ENCODE measurements at regions not wholly inside any gene's neighbourhood (a gene's known extent, or its start where the extent isn't known, plus 50 kb on each side); places are given as distances from the start of the nearest gene placed in this dataset.
"Not testable (repeated sequence)": the region's sequence is repeated elsewhere in the genome, so short reads cannot be mapped to it uniquely, and the experiment has no call there.

- not testable (repeated sequence) for DNase-seq
Measured at GRCh38 chr4:121616449-121616848, 80.3 kb downstream of the ANXA5 start.

DNA sequence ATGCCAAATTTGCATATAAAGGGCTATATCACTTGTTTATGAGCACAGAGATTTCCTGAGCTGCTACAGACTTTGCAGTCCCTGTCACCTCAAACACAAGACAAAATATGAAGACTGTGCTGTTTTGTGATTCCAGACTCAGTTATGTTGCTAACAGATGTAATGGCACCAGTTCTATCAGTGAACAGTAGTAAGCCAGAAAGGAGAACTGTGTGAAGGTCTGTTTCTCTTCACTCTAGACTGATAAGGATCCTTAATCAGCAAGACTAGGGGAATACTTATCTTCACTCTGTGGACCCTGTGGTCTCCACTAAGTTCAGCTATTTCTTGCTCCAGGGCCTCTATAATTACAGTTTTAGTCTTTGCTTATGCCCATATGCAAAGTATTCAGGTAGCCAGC, 82.7 kb downstream of the ANXA5 start:
- DNase-seq: no peak

DNA sequence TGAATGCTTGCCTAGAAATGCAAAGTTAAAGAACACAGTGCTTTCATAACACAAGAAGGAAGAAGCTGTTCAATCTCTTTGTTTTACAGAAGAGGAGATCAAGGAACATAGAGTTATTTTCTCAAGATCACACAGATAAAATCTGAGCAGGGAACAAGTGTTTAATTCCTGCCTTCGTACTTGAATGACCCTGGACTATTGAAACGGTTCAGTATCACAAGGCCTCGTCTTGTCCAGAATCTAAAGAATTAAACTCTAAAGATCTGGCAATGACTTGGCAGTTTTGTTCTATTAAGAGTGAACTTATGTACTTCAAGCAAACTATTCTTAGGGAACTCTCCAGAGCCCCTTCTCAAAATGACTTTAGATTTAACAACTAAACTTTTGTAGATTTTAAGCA, 97.7 kb downstream of the ANXA5 start:
- DNase-seq: no peak

DNA sequence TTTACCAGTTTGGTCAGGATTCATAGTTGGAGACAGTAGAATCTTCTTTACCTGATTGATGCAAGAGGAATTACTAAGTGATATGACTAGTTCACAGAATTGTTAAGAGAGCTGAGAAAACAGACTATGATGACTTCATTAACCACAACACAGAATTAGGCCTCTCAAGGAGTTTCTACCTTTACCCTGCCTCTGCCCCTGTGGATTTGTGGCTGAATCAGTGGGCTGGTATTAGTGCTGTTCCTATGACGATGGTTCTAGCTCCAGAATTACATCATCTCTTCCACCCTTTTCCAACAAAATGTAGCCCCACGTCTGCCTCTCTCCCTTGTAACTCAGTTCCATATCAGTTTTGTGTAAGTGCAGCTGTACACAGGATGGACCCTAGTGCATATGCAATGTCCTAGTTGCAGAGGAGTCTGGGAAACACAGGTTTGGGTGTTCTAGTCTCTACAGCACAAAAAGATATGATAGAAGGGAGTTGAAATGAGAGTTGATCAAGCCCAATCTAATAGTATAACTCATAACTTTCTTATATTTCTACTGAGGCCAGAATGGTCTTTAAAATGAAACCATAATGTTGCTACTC, 99.3 kb downstream of the ANXA5 start:
- no peak for DNase-seq

DNA sequence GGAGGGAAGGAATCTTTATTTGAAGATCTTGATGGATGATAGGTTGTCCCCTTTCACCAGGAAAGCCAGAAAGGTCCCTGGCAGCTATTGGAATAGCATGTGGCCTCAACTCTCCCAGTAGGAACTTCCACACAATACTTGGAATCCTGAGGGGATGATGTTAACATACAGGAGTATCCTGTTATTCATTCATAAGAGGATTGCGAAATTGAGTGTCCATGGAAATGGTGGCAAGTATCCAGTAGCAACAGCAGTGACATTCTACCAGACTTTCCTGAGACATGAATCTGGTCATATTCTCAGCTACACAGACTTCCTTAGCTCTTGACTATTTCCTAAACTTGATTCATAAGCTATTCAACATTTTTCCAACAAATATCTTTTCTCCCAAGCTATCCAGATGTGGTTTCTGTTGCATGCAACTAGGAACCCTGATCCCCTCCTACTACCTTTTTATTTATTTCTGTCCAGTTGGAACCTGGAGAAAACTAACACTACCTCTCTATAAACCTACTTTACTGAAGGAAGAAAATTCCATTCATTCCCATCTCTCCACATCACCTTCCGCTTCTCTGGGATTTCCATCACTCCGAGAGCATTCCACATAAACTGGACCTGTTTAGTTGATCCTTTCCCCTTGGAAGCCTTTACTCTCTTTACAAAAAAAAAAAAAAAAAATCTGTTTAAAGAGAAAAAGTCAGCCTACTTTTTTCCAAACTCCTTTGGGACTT, 101.8 kb downstream of the ANXA5 start:
- DNase-seq: no peak

DNA sequence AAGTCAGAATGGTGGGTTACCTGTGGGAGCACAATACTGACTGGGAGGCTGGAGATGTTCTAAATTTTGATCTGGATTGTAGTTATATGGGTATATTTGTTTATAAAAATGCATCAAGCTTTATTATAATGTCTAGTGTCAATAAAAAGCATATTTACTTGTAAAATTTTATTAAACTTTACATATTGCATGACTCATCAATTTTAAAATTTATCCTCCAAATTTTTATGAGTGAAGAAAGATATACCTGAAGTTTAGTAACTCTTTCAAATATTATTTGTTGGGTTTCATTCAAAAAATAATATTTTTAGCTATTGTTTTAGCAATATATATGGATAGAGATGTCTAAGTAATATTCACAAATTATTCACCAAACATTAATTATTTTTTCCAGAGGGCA, 103.0 kb downstream of the ANXA5 start:
- DNase-seq: no peak

DNA sequence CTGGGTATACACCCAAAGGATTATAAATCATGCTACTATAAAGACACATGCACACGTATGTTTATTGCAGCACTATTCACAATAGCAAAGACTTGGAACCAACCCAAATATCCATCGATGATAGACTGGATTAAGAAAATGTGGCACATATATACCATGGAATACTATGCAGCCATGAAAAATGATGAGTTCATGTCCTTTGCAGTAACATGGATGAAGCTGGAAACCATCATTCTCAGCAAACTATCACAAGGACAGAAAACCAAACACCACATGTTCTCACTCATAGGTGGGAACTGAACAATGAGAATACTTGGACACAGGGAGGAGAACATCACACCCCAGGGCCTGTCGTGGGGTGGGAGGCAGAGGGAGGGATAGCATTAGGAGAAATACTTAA, 104.5 kb downstream of the ANXA5 start:
- DNase-seq: not testable (repeated sequence)

DNA sequence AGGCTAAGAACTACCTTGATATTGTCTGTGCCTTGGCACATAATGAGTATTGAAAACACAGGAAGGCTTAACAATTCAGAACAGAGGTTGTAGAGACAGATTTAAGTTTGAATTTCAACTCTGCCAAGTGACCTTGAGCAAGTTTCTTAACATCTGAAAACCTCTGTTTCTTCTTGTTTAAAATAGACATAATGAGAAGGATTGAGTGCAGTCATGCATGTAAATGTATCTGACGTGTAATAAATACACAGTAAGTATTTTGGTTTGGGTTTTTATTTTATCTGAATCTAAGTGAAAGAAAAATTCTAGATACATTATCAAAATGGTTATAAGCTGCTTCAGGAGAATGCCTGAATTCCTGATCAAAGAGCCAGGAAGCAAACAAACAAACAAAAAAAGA, 111.9 kb downstream of the ANXA5 start:
- no peak for DNase-seq

DNA sequence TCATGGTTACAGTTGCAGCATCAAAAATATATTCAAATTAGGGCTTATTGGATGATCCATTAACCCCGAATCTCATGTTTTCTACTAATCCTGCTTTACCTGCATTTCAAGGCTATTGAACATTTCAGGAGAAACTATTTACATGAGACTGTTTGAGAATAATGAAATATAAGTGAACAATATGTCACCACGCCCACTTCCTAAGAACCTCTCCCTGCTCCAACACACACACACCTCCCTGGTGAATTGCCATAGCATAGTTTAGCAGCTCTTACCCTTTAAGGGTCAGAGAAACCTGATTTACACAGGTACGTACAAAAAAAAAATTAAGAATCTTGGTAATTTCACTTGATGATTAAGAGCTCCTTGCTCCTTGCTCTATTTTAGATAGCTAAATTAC, 113.4 kb downstream of the ANXA5 start:
- no peak for DNase-seq

GRCh38 chr4:121582296-121582695, 114.5 kb downstream of the ANXA5 start:
- no peak for DNase-seq

DNA sequence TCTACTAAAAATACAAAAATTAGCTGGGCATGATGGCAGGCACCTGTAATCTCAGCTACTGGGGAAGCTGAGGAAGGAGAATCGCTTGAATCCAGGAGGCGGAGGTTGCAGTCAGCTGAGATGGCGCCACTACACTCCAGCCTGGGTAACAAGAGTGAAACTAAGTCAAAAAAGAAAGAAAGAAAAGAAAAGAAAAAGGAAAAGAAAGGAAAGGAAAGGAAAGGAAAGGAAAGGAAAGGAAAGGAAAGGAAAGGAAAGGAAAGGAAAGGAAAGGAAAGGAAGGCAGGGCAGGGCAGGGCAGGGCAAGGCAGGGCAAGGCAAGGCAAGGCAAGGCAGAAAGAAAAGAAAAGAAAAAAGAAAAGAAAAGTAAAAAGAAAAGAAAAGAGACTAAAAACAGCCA, 121.4 kb downstream of the ANXA5 start:
- DNase-seq: not testable (repeated sequence)

GRCh38 chr4:121574618-121575017, 122.2 kb downstream of the ANXA5 start:
- DNase-seq: no peak

DNA sequence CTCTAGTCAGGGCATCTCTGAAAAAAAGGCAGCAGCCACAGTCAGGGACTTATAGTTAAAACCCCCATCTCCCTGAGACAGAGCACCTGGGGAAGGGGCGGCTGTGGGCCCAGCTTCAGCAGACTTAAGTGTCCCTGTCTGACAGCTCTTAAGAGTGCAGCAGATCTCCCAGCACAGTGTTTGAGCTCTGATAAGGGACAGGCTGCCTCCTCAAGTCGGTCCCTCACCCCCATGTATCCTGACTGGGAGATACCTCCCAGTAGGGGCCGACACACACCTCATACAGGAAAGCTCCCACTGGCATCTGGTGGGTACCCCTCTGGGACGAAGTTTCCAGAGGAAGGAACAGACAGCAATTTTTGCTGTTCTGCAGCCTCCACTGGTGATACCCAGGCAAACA, 129.0 kb downstream of the ANXA5 start:
- DNase-seq: no peak

DNA sequence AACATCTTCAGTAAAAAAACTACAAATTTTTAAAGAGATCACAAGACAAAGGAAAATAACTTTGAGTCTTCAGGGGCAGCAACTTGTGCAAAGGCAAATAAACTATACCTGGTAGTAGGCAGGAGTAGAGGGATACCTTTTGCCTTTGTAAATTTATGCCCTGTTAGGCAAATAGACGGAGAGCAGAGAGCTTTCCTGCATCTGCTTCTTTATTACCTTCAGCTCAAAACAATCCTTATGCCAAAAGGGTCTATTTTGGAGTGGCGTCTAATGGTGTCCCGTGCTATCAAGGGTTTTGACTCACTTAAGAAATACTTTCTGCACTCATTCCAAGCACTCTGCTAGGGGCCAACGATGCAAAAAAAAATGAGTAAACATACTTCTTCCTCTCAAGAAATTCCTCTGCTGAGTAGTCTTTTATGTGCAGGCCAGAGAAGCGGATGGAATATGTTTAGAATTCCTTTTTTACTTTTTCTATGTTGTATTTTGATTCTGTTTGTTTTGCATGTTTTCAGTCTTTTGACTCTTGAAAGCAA, 131.9 kb downstream of the ANXA5 start:
- DNase-seq: no peak

DNA sequence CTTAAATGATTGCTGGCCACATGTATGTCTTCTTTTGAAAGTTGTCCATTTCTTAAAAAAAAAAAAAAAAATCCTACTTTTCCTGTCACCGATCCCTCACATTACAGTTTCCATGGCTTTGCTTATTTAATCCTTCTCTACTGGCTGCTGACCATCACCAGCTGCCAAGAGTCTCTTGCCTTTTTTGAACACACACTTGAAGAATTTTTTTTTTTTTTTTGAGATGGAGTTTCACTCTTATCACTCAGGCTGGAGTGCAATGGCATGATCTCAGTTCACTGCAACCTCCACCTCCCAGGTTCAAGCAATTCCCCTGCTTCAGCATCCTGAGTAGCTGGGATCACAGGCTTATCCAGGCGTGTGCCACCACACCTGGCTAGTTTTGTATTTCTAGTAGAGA, 134.0 kb downstream of the ANXA5 start:
- no peak for DNase-seq

DNA sequence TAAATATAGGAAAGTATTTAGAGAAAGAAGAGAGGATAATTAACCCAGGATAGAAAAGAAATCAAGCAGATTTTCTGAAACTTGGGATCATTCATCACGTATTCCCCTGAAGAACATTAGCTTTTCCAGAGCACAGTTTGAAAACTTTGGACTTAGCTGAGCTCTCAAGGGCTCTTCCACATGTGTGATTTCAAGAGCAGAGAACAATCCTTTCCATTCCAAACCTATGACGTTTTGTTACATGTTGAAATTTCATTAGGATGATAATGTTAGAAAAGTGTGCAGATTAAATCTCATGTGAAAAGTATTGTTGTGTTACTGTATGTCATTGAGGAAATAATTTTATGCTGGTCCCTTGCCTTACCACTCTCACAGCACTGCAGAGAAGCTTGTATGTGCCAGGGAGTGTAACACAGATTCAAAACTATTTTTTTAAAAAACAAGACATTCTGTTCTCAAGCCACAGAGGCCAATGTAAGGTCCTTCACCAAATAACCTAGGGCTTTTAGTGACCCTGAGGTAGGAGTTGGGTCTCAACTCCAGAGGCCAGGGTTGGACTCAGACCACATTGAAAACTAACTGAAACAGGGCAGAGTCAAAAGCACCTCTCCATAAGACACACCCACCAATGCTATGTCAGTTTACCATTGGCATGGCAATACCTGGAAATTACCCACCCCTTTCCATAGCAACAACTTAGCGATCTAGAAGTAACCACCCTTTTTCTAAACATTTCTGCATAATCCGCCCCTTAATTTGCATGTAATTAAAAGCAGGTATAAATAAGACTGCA, 141.3 kb downstream of the ANXA5 start:
- DNase-seq: no peak

DNA sequence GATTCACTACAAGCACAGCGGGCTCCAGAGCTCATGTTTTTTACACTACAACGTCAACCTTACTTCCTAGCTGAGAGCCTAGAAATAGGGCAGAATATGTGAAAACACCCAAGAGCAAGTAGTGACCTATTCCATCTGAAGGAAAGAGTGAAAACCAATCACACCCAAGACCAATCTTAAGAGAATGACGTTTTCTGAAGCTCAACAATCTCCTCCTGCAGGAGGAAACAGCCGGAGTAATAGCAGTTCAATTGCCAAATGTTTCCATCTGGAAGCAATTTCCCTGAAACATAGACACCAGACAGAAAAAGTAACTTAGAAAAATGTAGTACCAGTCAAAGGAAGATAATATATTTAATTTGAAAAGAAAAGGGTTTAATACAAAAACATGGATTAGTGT, 142.4 kb downstream of the ANXA5 start:
- DNase-seq: no peak

GRCh38 chr4:121551881-121552280, 144.9 kb downstream of the ANXA5 start:
- DNase-seq: no peak

- DNase-seq: no peak
Measured at GRCh38 chr4:121551271-121551670, 145.5 kb downstream of the ANXA5 start.

- no peak for DNase-seq
Measured at GRCh38 chr4:121541696-121542095, 155.1 kb downstream of the ANXA5 start.

- no peak for DNase-seq
Measured at GRCh38 chr4:121535351-121535750, 154.5 kb upstream of the QRFPR start.

DNA sequence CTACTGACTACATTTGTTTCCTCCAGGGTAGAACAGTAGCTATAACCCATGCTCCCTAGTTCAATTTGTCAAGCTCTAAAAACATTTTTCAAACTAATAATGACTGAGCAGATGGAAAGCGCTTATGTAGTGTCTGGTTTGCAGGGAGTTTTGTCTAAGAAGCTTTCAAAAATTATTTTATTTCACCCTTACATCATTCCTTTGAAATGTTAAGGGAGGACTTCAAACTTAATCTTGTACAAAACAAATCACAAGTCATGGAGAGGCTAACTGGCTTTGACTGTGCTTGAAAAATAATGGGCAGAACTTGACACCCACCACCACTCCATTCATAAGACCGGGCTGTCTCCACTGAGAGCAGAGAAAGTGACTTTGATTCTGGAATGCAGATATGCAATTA, 153.4 kb upstream of the QRFPR start:
- DNase-seq: no peak

DNA sequence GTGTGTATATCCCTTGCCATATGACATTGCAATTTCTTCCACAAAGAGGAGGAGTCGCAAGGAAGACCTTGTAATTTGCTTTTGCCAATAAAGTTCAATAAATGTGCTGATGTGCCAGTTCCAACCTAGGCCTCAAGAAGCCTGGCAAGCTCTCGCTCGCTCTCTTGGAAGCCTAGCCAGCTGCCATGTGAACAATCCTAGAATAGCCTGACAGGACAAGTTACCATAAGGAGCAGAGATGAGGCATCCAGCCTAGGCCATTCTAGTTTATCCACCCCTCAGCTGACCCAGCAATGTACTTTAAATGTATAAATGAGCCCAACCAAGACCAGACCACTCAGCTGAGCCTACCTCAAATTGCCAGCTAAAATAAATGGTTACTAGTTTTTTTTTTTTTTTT, 145.7 kb upstream of the QRFPR start:
- no peak for DNase-seq

DNA sequence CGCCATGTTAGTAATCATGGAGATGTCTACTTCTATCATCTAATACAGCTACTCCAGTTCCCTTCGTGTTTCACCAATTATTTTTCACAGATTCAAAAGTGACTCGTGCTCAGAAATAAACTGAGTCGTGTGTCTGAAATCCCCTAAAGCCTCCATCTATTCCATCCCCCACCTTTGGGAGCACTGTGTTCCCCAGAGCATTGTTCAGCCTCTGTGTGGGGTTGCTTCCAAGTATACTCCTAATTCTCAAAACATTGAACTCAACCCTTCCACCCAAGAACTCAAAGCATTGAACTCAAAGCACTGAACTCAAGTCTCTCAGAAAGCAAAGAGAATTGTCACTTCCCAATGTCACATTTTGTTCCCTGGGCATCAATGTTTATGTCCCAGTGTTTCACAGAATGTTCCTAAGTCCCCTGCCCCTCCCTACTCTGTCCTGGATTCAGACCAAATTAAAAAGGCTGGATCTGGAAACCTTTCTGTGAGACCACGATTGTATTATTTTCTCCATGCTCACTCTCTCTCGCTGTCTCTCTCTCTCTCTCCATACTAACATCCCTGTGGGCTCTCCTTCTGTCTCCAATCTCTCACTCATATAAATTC, 138.5 kb upstream of the QRFPR start:
- DNase-seq: no peak

All from NCI-H2171 treated with DMSO at 0.1 percent for 48 hours (cell line).